Lower leg skin (tissue), 3 donors: ENCODE measurements at regions not wholly inside any gene's neighbourhood (a gene's known extent, or its start where the extent isn't known, plus 50 kb on each side); places are given as distances from the start of the nearest gene placed in this dataset.

Source experiments
- CTCF ChIP-seq, 3 donors: fragments of 450-650 bp; IDR thresholded peaks; one replicate each; pipeline ENCODE4 v1.5.1; 2016; ENCODE audit warnings: antibody characterized with exemption in 3 of 3, mild to moderate bottlenecking in 3 of 3, moderate library complexity in 2 of 3
- POLR2A ChIP-seq, 2 donors: fragments of 450-650 bp; IDR thresholded peaks; one replicate each; pipeline ENCODE4 v1.6.1; 2016 to 2017; ENCODE audit warnings: antibody characterized with exemption in 2 of 2, mild to moderate bottlenecking in 1 of 2, moderate library complexity in 1 of 2

DNA sequence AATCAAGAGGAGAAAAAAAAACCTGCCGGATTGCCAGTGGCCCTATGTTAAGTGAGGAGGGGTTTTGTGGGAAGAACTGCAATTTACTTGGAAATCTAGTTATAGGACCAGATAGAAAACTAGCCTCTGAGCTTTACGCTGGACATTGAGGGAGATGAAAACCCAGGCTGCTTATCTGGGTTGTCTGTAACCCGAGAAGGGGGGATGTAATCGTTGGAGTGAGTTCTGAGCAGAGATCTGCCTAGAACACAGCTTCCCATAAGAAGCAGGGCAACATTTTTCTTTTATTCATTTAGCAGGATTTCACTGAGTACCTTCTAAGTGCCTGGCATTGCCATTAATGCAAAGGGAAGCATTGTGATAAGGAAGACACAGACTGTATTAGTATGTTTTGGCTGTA is 70.6 kb downstream of the KATNIP start:
- TF ChIP-seq CTCF (IDR thresholded peaks at IDR 0.05) (no peak), POLR2A (IDR thresholded peaks at IDR 0.05) (no peak)
